ENCODE measurements at regions not wholly inside any gene's neighbourhood (a gene's known extent, or its start where the extent isn't known, plus 50 kb on each side); places are given as distances from the start of the nearest gene placed in this dataset.

DNA sequence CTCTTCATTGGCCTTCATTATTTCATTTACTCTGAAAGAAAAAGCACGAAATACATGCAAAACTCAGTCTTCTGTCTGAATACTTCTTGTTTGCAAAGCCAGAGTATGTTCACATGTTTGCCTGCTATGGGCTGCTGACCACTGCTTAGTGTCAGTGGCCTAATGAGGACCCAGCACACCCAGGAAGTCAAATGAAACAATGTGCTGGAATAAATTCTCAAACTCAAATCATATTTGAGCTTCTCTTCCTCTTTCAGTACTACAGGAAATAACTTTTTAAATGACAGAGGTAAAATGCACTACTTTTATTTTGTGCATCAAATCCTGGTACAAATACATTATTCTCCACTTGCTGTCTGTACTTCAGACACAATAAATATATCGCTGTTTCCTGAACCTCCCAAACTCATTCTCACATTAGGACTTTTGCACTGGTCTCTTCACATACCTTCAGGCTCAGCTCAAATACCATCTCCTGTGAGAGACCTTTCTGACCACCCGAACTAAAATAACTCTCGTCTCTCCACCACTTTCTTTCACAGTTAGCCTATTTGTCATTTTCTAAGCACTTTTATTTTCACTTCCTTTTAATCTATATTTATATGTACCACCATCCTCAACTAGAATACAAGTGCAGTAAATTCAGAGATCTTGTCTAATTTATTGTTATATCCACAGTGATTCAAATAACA lies 176.8 kb downstream of the TUSC7 start:
- Histone ChIP-seq H3K4me1 (replicated peaks in 1 of 2) (no peaks in the 10 kb centered on the region), H3K27ac (no peak overlapping the region), H3K36me3 (replicated peaks in 1 of 2) (no peaks in the 10 kb centered on the region), H3K4me3 (no peak overlapping the region), H3K9me3 (replicated peaks in 1 of 3) (no peaks in the 10 kb centered on the region), H3K27me3 (no peaks in the 10 kb centered on the region)
- WGBS, 4 donors: 63 to 69% (median 67%) methylated on average over 4 of the region's 4 CpGs
- TF ChIP-seq CTCF (IDR thresholded peaks at IDR 0.05): no peak
- no peak for TF ChIP-seq POLR2A (IDR thresholded peaks at IDR 0.05)
- no peak for DNase-seq
- intact Hi-C loops (cut with DNase I): no loop called here

DNA sequence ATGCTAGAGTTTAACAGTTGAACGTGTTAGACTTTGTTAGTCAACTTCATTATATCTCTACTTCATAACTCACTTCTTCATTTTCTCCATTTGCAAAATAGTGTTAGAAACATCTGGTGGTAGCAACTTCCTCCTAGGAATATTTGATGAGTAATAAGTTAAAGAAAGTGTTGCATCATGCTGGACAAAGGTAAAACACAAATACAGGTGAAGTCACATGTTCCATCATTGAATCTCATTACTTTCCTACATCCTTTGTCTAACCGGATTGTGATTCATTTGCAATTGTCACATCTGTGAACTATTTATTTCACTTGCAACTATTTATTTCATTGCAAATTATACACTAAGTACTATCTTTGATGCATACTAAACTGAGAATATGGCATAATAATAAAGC lies 186.5 kb downstream of the TUSC7 start:
- Histone ChIP-seq H3K4me3 (no peak overlapping the region), H3K9me3 (replicated peaks in 1 of 3) (no peaks in the 10 kb centered on the region), H3K36me3 (replicated peaks in 1 of 2) (no peaks in the 10 kb centered on the region), H3K4me1 (replicated peaks in 1 of 2) (no peaks in the 10 kb centered on the region), H3K27me3 (no peaks in the 10 kb centered on the region), H3K27ac (no peak overlapping the region)
- no peak for DNase-seq
- 87 to 91% (median 88%) methylated on average over 2 of the region's 2 CpGs for WGBS, 4 donors
- TF ChIP-seq CTCF (IDR thresholded peaks at IDR 0.05) (no peak), POLR2A (IDR thresholded peaks at IDR 0.05) (no peak)
- intact Hi-C loops (cut with DNase I): no loop called here

- no peaks in the 10 kb centered on the region for H3K27me3 ChIP-seq
- no peak for TF ChIP-seq POLR2A (IDR thresholded peaks at IDR 0.05)
- no peak for TF ChIP-seq CTCF (IDR thresholded peaks at IDR 0.05)
These were observed 187.8 kb downstream of the TUSC7 start for GRCh38 chr3:116897382-116897781.

DNA sequence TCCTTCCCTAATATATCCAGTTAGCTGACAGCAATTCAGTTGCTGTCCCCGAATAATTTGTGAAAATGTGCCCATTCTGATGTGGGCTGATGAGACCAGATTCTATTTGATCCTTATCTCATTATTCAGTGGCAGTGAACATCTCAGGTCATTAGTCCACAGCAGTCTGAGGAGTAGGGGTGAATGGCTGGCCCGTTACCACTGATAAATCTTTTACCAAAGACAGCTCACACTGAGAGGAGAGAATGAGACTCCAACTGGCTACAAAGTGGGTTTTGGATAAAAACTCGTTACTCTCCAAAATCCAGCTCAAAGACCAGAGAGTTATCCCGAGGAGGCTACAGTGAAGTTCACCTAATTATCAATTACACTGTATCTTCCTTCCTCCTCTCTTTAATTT lies 189.7 kb downstream of the TUSC7 start:
- H3K4me3 ChIP-seq: no peak overlapping the region
- intact Hi-C loops (cut with DNase I): no loop called here
- no peaks in the 10 kb centered on the region for H3K36me3 ChIP-seq (replicated peaks in 1 of 2)
- 82 to 93% (median 89%) methylated on average over 4 of the region's 4 CpGs for WGBS, 4 donors
- no peaks in the 10 kb centered on the region for H3K27me3 ChIP-seq
- no peak for TF ChIP-seq POLR2A (IDR thresholded peaks at IDR 0.05)
- H3K9me3 ChIP-seq (replicated peaks in 1 of 3): no peaks in the 10 kb centered on the region
- no peak for DNase-seq
- no peaks in the 10 kb centered on the region for H3K4me1 ChIP-seq (replicated peaks in 1 of 2)
- H3K27ac ChIP-seq: no peak overlapping the region

More at GRCh38 chr3:116897382-116897781, 187.8 kb downstream of the TUSC7 start:
- intact Hi-C loops (cut with DNase I): no loop called here
- no peak overlapping the region for H3K27ac ChIP-seq
- WGBS, 4 donors: 85 to 93% (median 91%) methylated on average over 3 of the region's 3 CpGs
- H3K9me3 ChIP-seq (replicated peaks in 1 of 3): no peaks in the 10 kb centered on the region
- H3K36me3 ChIP-seq (replicated peaks in 1 of 2): no peaks in the 10 kb centered on the region
- no peak for DNase-seq
- no peak overlapping the region for H3K4me3 ChIP-seq
- no peaks in the 10 kb centered on the region for H3K4me1 ChIP-seq (replicated peaks in 1 of 2)

DNA sequence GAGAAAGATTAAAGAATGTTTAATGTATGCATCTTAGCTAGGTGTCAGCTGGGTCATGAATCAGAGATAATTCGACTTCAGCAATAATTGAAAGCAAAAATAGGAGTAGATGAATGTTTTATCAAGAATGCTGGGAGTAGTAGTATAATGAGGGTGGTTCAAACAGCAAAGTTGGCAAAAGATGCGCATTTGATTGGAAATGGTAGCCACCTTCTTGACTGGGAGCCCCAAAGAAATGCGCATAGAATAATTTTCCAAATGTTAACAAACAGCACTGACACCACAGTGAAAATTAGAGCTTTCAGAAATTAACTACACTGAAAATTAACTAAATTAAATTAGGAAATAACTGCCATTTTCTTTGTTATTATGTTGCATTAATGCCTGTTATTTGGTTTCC lies 195.8 kb downstream of the TUSC7 start:
- no peak overlapping the region for H3K27ac ChIP-seq
- DNase-seq: no peak
- H3K27me3 ChIP-seq: no peaks in the 10 kb centered on the region
- no peak overlapping the region for H3K4me3 ChIP-seq
- no peaks in the 10 kb centered on the region for H3K36me3 ChIP-seq (replicated peaks in 1 of 2)
- no peaks in the 10 kb centered on the region for H3K4me1 ChIP-seq (replicated peaks in 1 of 2)
- WGBS, 4 donors: 93 to 95% (median 93%) methylated on average over 3 of the region's 3 CpGs
- intact Hi-C loops (cut with DNase I): no loop called here
- TF ChIP-seq CTCF (IDR thresholded peaks at IDR 0.05) (no peak), POLR2A (IDR thresholded peaks at IDR 0.05) (no peak)
- no peaks in the 10 kb centered on the region for H3K9me3 ChIP-seq (replicated peaks in 1 of 3)

All from adrenal gland (tissue), 9 donors.